GM19468 (cell line): ENCODE measurements at regions not wholly inside any gene's neighbourhood (a gene's known extent, or its start where the extent isn't known, plus 50 kb on each side); places are given as distances from the start of the nearest gene placed in this dataset.

Source experiments
- ATAC-seq: cut with Tn5 transposase; IDR thresholded peaks from one replicate; pipeline ENCODE4 v1.9.1; 2021; ENCODE audit warnings: mild to moderate bottlenecking, moderate library complexity, moderate number of reproducible peaks; ENCODE audit not compliant: unreplicated experiment; ENCODE audit errors: extremely low read depth

- peak; percentile 50 for ATAC-seq
Observed at GRCh38 chr10:110395350-110396283, 90.9 kb upstream of the SMNDC1 start.

DNA sequence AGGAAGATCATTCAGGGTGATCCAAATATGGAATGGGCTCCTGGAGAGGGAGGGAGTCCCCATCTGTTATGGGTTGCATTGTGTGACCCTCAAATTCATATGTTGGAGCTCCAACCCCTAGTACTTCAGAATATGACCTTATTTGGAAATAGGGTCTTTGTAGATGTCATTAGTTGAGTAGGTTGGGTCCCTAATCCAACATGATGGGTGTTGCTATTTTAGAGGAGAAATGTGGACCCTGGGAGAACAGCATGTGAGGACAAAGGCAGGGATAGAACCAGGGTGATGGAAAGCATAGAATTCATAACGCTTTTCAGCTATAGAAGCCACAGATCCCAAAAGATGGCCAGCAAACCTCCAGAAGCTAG is 91.5 kb upstream of the SMNDC1 start:
- ATAC-seq: no peak

DNA sequence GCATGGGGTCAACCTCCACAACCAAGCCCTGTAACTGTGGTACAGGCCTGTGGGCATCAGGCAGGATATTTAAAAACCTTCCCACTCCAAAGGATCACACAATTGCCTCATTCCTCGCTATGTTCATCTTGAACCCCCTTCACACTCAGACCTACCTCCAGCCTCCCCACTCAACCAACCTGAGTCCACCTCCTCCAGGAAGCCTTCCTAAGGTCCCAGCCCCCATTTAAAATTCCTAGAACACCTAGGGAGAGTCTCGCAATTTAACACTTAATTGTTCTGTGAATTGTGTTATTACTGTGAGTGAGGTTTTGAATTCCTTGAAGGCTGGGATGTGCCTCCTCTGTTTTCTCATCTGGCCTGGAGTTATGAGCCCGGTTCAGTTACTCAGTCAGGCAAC is 93.1 kb upstream of the SMNDC1 start:
- ATAC-seq: no peak

DNA sequence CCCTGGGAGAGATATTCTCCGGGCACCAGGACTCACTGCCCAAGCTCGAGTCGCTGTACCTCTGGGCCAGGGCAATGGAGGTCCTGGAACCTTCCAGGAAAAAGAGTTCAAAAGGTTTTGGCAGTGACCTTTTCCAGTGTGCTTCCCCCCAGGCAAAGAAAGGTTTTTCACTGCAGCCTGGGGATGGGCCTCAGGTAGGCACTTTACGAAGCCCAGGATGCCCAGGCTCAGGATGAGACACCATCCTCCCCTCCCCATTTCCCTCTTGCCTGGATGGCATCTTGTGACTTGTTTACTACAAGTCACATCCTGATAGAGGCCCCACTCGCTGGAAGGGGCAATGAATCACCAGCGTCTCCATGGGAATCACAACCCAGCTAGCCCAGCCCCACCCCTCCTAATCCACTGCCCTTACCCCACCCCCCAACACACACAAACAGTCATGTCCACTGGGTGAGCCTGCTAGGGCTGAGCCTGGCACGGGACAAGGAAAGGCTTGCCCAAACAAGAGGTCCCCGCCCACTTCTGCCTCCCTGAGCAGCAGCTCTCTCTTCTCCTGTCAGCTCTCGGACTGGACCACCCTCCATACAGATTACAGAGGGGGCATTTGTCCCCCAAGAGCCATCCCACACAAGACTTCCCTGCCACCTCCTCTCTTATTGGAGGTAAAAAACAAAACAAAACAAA is 93.8 kb upstream of the SMNDC1 start:
- ATAC-seq: no peak

DNA sequence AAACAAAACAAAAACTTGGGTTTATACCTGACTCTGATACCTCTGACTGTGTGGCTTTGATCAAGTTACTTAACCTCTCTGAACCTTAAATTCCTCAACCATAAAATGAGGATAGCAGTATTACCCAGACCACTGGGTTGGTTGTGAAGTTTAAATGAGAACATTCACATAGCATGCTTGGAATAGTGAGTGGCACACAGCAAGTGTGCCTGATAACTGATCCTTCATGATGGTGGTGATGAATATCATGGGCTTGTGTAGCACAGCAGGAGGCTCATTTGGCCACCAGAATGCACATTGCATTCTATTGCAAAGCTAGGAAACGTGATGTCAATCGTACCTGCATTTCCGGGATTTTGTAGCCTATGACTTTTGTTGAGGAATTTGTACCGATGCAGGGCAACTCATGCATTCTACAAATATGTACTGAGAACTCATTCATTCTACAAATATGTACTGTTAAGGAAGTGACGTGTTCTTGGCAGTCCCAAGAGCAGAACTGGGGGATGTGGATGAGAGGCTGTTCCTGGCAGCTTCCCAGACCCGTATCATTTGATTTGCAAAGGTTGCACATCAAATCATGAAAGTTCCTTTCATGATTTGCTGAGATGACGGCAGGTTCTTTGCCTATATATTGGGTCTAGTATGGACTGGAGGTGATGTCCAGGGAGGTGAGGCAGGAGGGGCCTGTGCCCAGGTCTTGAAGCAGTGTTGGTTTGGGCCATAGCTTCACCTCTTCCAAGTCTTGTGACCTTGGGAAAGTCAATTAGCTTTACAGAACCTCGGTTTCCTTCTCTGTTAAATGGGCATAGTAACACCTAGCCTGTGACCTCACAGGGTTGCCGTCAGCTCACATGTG is 94.6 kb upstream of the SMNDC1 start:
- ATAC-seq: no peak

- ATAC-seq: no peak
Observed at GRCh38 chr10:110399965-110400933, 95.5 kb upstream of the SMNDC1 start.

DNA sequence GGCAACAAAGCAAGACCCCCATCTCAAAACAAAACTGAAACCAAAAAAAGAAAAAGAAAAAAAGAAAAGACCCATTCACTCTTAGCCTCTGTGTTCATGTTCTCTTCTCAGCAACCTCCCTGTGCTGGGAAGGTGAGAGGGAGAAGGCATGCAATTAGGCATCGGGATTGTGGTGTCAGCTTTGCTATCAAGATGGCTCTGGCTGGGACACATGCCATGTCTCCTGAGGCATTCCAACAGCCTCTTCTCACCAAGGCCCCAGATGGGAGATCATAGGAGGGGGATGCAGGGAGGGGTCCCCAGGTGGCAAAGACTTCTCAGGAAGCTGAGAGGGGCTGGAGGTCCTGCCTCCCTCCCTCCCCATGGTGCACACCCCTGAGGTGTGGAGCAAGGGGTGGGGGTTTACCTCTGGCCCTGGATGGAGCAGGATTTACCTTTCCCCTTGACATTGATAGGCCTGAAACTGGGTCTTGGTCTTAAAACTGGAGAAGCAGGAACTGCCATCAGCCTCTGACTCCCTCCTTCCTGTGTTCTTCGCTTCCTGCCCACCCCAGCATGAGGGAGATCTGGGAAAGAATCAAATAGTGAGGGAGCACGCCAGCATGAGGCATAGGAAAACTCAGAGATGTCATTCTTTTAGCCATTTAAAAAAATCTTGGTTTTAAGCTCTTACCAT is 96.2 kb upstream of the DUSP5 start:
- ATAC-seq: no peak

DNA sequence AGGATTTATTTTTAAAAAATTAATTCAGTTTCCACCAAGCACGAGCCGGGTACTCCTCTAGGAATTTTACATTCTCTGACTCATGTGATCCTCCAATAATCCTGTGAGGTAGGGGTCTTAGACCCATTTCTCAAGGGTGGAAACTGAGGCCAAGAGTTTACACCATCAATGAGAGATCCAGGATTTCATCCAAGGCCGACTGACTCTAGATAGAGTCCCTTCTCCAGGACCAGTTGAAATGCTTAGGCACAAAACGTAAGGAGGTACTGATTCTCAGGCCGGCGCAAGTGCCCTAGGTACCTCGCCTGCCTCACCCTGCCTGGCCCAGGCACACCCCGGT is 95.7 kb upstream of the DUSP5 start:
- ATAC-seq: no peak

GRCh38 chr10:110403593-110403992 is 94.1 kb upstream of the DUSP5 start:
- ATAC-seq: no peak

- ATAC-seq: no peak
Observed at GRCh38 chr10:110404413-110404812, 93.3 kb upstream of the DUSP5 start.

DNA sequence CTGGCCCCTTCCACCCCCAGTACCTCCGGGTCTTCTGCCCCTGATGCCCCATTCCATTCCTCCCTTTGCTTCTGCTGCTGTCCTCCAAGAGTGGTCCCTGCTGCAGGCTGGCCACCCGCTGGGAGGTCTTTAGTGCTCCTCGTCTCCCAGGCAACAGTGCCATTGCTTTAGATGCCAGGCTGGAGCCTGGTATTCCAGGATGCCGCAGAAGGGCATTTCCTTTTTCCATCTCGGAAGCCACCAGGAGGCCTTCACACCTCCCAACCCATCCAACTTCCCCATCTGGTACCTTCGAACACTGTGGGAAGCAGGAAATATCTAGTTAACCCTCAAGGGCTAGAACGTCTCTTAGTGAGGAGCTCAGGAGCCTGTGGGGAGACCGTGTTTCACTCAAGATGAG is 92.9 kb upstream of the DUSP5 start:
- no peak for ATAC-seq

GRCh38 chr10:110405380-110405779 is 92.3 kb upstream of the DUSP5 start:
- ATAC-seq: no peak

GRCh38 chr10:110407301-110408170 is 90.2 kb upstream of the DUSP5 start:
- ATAC-seq: no peak

GRCh38 chr10:110408203-110408871 is 89.4 kb upstream of the DUSP5 start:
- ATAC-seq: no peak

DNA sequence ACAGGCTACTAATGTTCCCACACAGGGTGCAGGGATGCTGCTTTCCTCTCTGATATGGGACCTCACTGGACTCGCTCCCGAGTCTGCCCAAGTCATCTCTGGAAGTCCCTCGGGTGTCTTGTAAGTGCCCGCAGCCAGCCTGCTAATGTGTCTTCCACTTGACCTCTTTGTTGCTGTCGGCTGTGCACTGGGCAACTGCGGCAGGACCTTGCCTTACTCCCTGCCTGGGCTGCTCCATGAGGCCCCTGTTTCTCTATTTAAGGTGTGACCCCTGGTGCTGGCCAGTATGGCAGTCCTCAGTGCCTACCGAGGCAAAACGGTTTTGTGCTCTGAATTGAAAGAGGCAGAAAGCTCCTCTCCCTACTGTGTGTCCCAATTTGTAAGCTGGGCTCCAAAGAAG is 88.8 kb upstream of the DUSP5 start:
- no peak for ATAC-seq

- ATAC-seq: no peak
Observed at GRCh38 chr10:110409488-110409887, 88.2 kb upstream of the DUSP5 start.

GRCh38 chr10:110409926-110410325 is 87.8 kb upstream of the DUSP5 start:
- ATAC-seq: no peak
